ENCODE measurements at regions not wholly inside any gene's neighbourhood (a gene's known extent, or its start where the extent isn't known, plus 50 kb on each side); places are given as distances from the start of the nearest gene placed in this dataset.

DNA sequence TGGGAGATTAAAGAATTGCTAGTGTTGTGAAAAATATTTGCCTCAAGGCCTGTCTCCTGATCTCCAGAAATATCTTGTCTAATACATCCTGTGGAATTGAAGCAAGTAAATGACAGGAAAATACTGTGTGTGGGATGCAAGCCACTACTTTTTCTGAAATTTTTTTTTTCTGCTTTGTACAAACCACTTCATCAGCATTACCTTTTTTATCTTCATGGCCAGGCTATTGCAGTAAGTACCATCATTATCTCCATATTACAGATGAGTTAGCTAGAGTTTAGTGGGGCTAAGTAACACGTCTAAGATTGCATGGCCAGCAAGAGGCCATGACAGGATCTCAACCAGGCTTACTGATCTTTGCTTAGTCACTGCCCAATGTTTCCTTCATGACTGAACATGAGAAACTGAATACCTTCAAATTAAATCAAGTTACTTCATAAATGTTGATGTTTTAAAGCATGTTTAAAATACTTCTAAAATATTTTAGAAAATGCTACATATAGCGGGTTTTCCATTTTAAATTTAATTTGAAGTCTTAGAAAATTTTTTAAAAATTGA lies 273.7 kb downstream of the SLC6A15 start:
- H3K4me1 ChIP-seq (ENCODE audit: control insufficient read depth in 2 of 2, insufficient read depth in 1 of 2, low read depth in 1 of 2, low read length in 2 of 2) = peaks cover 0 to 3% of the 10 kb centered on the region in 2 donors
- no peak overlapping the region for H3K4ac ChIP-seq (ENCODE audit: low read length)
- H3K9ac ChIP-seq (ENCODE audit: low read depth, low read length, poor library complexity) = no peak overlapping the region
- no peak overlapping the region for H3K4me3 ChIP-seq (ENCODE audit: low read length in 2 of 2)
- H2AFZ ChIP-seq (ENCODE audit: low read length) = no peak overlapping the region
- no peak overlapping the region for H3K27ac ChIP-seq (replicated peaks; ENCODE audit: low read length)
- H4K8ac ChIP-seq (ENCODE audit: low read depth, low read length) = no peak overlapping the region
- no peak overlapping the region for H3K23ac ChIP-seq (ENCODE audit: low read depth, low read length, poor library complexity)
- no peak overlapping the region for H3K18ac ChIP-seq (ENCODE audit: low read length)
- H3K14ac ChIP-seq (ENCODE audit: low read length) = no peak overlapping the region
- H3K4me2 ChIP-seq (ENCODE audit: insufficient read depth, low read length, poor library complexity, severe bottlenecking) = no peak overlapping the region
- H3K79me1 ChIP-seq (ENCODE audit: low read depth, low read length) = no peaks in the 10 kb centered on the region
- no peak overlapping the region for H4K91ac ChIP-seq (ENCODE audit: low read depth, low read length, poor library complexity)
- WGBS, 2 donors (ENCODE audit: extremely low coverage in 2 of 2, insufficient read length in 2 of 2, insufficient replicate concordance in 1 of 2) = no CpG with 5 or more reads among the region's 2 CpGs
- H3K27me3 ChIP-seq (ENCODE audit: control insufficient read depth in 3 of 3, insufficient read depth in 3 of 3, low read depth in 1 of 3, low read length in 3 of 3) = no peaks in the 10 kb centered on the region
- no peak overlapping the region for H2BK5ac ChIP-seq (ENCODE audit: low read length)
- no peaks in the 10 kb centered on the region for H3K9me3 ChIP-seq (replicated peaks in 1 of 2; ENCODE audit: control insufficient read depth in 2 of 2, insufficient read depth in 1 of 2, low read depth in 1 of 2, low read length in 2 of 2)
- no peak overlapping the region for H2BK15ac ChIP-seq (ENCODE audit: low read length)
- no peaks in the 10 kb centered on the region for H3K36me3 ChIP-seq (replicated peaks in 1 of 2; ENCODE audit: control insufficient read depth in 2 of 2, insufficient read depth in 2 of 2, low read length in 2 of 2)
- no peak overlapping the region for H2BK120ac ChIP-seq (ENCODE audit: low read depth, low read length)
- H2AK5ac ChIP-seq (ENCODE audit: low read depth, low read length) = no peak overlapping the region
- no peak overlapping the region for H2BK12ac ChIP-seq (ENCODE audit: low read length)
- DNase-seq (ENCODE audit: low spot score) = no peak

DNA sequence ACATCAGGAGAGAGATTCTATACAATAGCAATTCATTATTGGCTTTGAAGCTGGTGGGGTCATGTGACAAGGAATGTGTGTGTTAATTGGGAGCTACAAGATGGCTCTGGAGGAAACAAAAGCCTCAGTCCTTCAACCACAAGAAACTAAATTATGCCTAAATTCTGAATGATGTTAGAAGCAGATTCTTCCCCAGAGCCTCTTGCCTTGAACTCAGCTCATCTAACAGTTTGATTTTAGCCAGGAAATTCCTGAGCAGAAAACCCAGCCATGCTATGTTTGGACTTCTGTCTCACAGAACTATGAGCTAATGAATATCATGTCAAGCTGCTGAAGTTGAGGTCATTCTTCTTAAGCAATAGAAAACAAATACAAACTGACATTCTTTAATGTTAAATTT lies 274.7 kb downstream of the SLC6A15 start:
- Histone ChIP-seq H3K79me1 (ENCODE audit: low read depth, low read length) (no peaks in the 10 kb centered on the region), H3K4me2 (ENCODE audit: insufficient read depth, low read length, poor library complexity, severe bottlenecking) (no peak overlapping the region), H4K8ac (ENCODE audit: low read depth, low read length) (no peak overlapping the region), H3K9me3 (replicated peaks in 1 of 2; ENCODE audit: control insufficient read depth in 2 of 2, insufficient read depth in 1 of 2, low read depth in 1 of 2, low read length in 2 of 2) (no peaks in the 10 kb centered on the region), H3K36me3 (replicated peaks in 1 of 2; ENCODE audit: control insufficient read depth in 2 of 2, insufficient read depth in 2 of 2, low read length in 2 of 2) (no peaks in the 10 kb centered on the region), H3K4ac (ENCODE audit: low read length) (no peak overlapping the region), H3K14ac (ENCODE audit: low read length) (no peak overlapping the region), H3K9ac (ENCODE audit: low read depth, low read length, poor library complexity) (no peak overlapping the region), H3K18ac (ENCODE audit: low read length) (no peak overlapping the region), H4K91ac (ENCODE audit: low read depth, low read length, poor library complexity) (no peak overlapping the region), H2AK5ac (ENCODE audit: low read depth, low read length) (no peak overlapping the region), H2BK5ac (ENCODE audit: low read length) (no peak overlapping the region), H3K27ac (replicated peaks; ENCODE audit: low read length) (no peak overlapping the region), H2BK120ac (ENCODE audit: low read depth, low read length) (no peak overlapping the region), H3K27me3 (ENCODE audit: control insufficient read depth in 3 of 3, insufficient read depth in 3 of 3, low read depth in 1 of 3, low read length in 3 of 3) (no peaks in the 10 kb centered on the region), H2BK15ac (ENCODE audit: low read length) (no peak overlapping the region), H3K4me3 (ENCODE audit: low read length in 2 of 2) (no peak overlapping the region), H2AFZ (ENCODE audit: low read length) (peak overlapping the region; percentile 69), H2BK12ac (ENCODE audit: low read length) (no peak overlapping the region), H3K23ac (ENCODE audit: low read depth, low read length, poor library complexity) (no peak overlapping the region), H3K4me1 (ENCODE audit: control insufficient read depth in 2 of 2, insufficient read depth in 1 of 2, low read depth in 1 of 2, low read length in 2 of 2) (peaks cover 0 to 3% of the 10 kb centered on the region in 2 donors)
- DNase-seq (ENCODE audit: low spot score) = no peak

DNA sequence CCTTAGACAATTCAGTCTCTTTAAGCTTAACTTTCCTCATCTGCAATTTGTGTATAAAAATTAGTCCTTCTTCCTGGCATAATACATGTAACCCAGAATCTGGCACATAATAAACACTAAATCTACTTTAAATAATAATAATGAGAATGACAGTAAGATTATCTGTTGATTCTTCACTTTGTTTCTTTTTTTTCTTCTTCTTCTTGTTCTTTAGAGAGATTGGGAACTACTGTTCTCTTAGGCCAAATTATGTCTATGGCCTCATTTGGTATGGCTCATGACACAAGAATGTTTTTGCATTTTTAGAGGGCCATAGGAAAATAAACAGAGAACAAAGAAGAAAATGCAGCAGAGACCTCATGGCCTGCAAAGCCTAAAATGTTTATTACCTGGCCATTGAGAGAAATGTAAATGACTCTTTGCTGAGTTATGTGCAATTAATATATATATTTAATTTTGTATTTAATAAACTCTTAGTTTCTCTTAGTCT lies 275.8 kb downstream of the SLC6A15 start:
- H3K27ac ChIP-seq (replicated peaks; ENCODE audit: low read length) = no peak overlapping the region

DNA sequence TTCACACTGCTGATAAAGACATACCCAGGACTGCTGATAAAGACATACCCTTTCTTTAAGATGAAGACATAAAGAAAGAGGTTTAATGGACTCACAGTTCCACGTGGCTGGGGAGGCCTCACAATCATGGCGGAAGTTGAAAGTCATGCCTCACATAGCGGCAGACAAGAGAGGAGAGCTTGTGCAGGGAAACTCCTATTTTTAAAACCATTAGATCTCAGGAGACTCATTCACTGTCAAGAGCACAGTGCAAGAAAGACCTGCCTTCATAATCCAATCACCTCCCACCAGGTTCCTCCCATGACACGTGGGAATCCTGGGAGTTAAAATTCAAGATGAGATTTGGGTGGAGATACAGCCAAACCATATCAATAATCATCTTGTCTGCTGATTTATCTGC lies 278.1 kb downstream of the SLC6A15 start:
- H3K4me2 ChIP-seq (ENCODE audit: insufficient read depth, low read length, poor library complexity, severe bottlenecking) = no peak overlapping the region
- no peak overlapping the region for H2AK5ac ChIP-seq (ENCODE audit: low read depth, low read length)
- DNase-seq (ENCODE audit: low spot score) = no peak
- H3K18ac ChIP-seq (ENCODE audit: low read length) = no peak overlapping the region
- WGBS, 2 donors (ENCODE audit: extremely low coverage in 2 of 2, insufficient read length in 2 of 2, insufficient replicate concordance in 1 of 2) = no CpG with 5 or more reads among the region's 4 CpGs
- H2BK5ac ChIP-seq (ENCODE audit: low read length) = no peak overlapping the region
- H2BK12ac ChIP-seq (ENCODE audit: low read length) = no peak overlapping the region
- H3K4ac ChIP-seq (ENCODE audit: low read length) = no peak overlapping the region
- H3K14ac ChIP-seq (ENCODE audit: low read length) = no peak overlapping the region
- H3K36me3 ChIP-seq (replicated peaks in 1 of 2; ENCODE audit: control insufficient read depth in 2 of 2, insufficient read depth in 2 of 2, low read length in 2 of 2) = no peaks in the 10 kb centered on the region
- H3K4me3 ChIP-seq (ENCODE audit: low read length in 2 of 2) = no peak overlapping the region
- no peaks in the 10 kb centered on the region for H3K79me1 ChIP-seq (ENCODE audit: low read depth, low read length)
- no peaks in the 10 kb centered on the region for H3K27me3 ChIP-seq (ENCODE audit: control insufficient read depth in 3 of 3, insufficient read depth in 3 of 3, low read depth in 1 of 3, low read length in 3 of 3)
- no peak overlapping the region for H2AFZ ChIP-seq (ENCODE audit: low read length)
- H3K4me1 ChIP-seq (ENCODE audit: control insufficient read depth in 2 of 2, insufficient read depth in 1 of 2, low read depth in 1 of 2, low read length in 2 of 2) = peaks cover 0 to 3% of the 10 kb centered on the region in 2 donors
- H4K8ac ChIP-seq (ENCODE audit: low read depth, low read length) = no peak overlapping the region
- H3K9ac ChIP-seq (ENCODE audit: low read depth, low read length, poor library complexity) = no peak overlapping the region
- no peak overlapping the region for H4K91ac ChIP-seq (ENCODE audit: low read depth, low read length, poor library complexity)
- no peaks in the 10 kb centered on the region for H3K9me3 ChIP-seq (replicated peaks in 1 of 2; ENCODE audit: control insufficient read depth in 2 of 2, insufficient read depth in 1 of 2, low read depth in 1 of 2, low read length in 2 of 2)
- H3K27ac ChIP-seq (replicated peaks; ENCODE audit: low read length) = no peak overlapping the region
- no peak overlapping the region for H2BK120ac ChIP-seq (ENCODE audit: low read depth, low read length)
- H2BK15ac ChIP-seq (ENCODE audit: low read length) = no peak overlapping the region
- no peak overlapping the region for H3K23ac ChIP-seq (ENCODE audit: low read depth, low read length, poor library complexity)

More for the DNA sequence above, 275.8 kb downstream of the SLC6A15 start:
- Histone ChIP-seq H3K23ac (ENCODE audit: low read depth, low read length, poor library complexity) (no peak overlapping the region), H3K4me3 (ENCODE audit: low read length in 2 of 2) (no peak overlapping the region), H2AFZ (ENCODE audit: low read length) (no peak overlapping the region), H2BK12ac (ENCODE audit: low read length) (no peak overlapping the region), H3K4ac (ENCODE audit: low read length) (no peak overlapping the region), H3K27me3 (ENCODE audit: control insufficient read depth in 3 of 3, insufficient read depth in 3 of 3, low read depth in 1 of 3, low read length in 3 of 3) (no peaks in the 10 kb centered on the region), H3K4me2 (ENCODE audit: insufficient read depth, low read length, poor library complexity, severe bottlenecking) (no peak overlapping the region), H3K36me3 (replicated peaks in 1 of 2; ENCODE audit: control insufficient read depth in 2 of 2, insufficient read depth in 2 of 2, low read length in 2 of 2) (no peaks in the 10 kb centered on the region), H3K79me1 (ENCODE audit: low read depth, low read length) (no peaks in the 10 kb centered on the region), H2AK5ac (ENCODE audit: low read depth, low read length) (no peak overlapping the region), H2BK120ac (ENCODE audit: low read depth, low read length) (no peak overlapping the region), H3K4me1 (ENCODE audit: control insufficient read depth in 2 of 2, insufficient read depth in 1 of 2, low read depth in 1 of 2, low read length in 2 of 2) (peaks cover 0 to 3% of the 10 kb centered on the region in 2 donors), H4K8ac (ENCODE audit: low read depth, low read length) (no peak overlapping the region), H2BK15ac (ENCODE audit: low read length) (no peak overlapping the region), H4K91ac (ENCODE audit: low read depth, low read length, poor library complexity) (no peak overlapping the region), H3K9me3 (replicated peaks in 1 of 2; ENCODE audit: control insufficient read depth in 2 of 2, insufficient read depth in 1 of 2, low read depth in 1 of 2, low read length in 2 of 2) (no peaks in the 10 kb centered on the region), H3K18ac (ENCODE audit: low read length) (no peak overlapping the region), H2BK5ac (ENCODE audit: low read length) (no peak overlapping the region), H3K14ac (ENCODE audit: low read length) (no peak overlapping the region), H3K9ac (ENCODE audit: low read depth, low read length, poor library complexity) (no peak overlapping the region)
- no peak for DNase-seq (ENCODE audit: low spot score)

Data from neuronal stem cell (in vitro differentiated cells).